Endothelial cell (in vitro differentiated cells): ENCODE measurements at regions not wholly inside any gene's neighbourhood (a gene's known extent, or its start where the extent isn't known, plus 50 kb on each side); places are given as distances from the start of the nearest gene placed in this dataset.

Source experiments
- DNase-seq: peaks from one replicate; pipeline ENCODE4 v3.0.0; 2021; ENCODE audit warnings: low spot score
- H3K27ac Mint-ChIP-seq: one replicate; pipeline ENCODE4 v1.8.0; 2021; ENCODE audit warnings: mixed read lengths, inconsistent platforms; ENCODE audit not compliant: unreplicated experiment
- H3K27me3 Mint-ChIP-seq: one replicate; pipeline ENCODE4 v1.8.0; 2021; ENCODE audit warnings: mild to moderate bottlenecking, moderate library complexity, mixed read lengths, inconsistent platforms; ENCODE audit not compliant: unreplicated experiment
- H3K36me3 Mint-ChIP-seq: one replicate; pipeline ENCODE4 v1.8.0; 2021; ENCODE audit warnings: mild to moderate bottlenecking, low read depth, mixed read lengths, inconsistent platforms; ENCODE audit not compliant: unreplicated experiment
- H3K4me1 Mint-ChIP-seq: one replicate; pipeline ENCODE4 v1.8.0; 2021; ENCODE audit warnings: mild to moderate bottlenecking, mixed read lengths, inconsistent platforms; ENCODE audit not compliant: unreplicated experiment
- H3K4me3 Mint-ChIP-seq: one replicate; pipeline ENCODE4 v1.8.0; 2021; ENCODE audit warnings: mild to moderate bottlenecking, mixed read lengths, inconsistent platforms; ENCODE audit not compliant: unreplicated experiment
- H3K9me3 Mint-ChIP-seq: one replicate; pipeline ENCODE4 v1.8.0; 2021; ENCODE audit warnings: mixed read lengths, inconsistent platforms; ENCODE audit not compliant: unreplicated experiment
- TF ChIP-seq, protein P1 (sequence below): fragments of 200-600 bp; sonication (generic); IDR thresholded peaks from one replicate; pipeline ENCODE4 v1.5.0; 2021; ENCODE audit warnings: antibody characterized with exemption; ENCODE audit not compliant: unreplicated experiment

DNA sequence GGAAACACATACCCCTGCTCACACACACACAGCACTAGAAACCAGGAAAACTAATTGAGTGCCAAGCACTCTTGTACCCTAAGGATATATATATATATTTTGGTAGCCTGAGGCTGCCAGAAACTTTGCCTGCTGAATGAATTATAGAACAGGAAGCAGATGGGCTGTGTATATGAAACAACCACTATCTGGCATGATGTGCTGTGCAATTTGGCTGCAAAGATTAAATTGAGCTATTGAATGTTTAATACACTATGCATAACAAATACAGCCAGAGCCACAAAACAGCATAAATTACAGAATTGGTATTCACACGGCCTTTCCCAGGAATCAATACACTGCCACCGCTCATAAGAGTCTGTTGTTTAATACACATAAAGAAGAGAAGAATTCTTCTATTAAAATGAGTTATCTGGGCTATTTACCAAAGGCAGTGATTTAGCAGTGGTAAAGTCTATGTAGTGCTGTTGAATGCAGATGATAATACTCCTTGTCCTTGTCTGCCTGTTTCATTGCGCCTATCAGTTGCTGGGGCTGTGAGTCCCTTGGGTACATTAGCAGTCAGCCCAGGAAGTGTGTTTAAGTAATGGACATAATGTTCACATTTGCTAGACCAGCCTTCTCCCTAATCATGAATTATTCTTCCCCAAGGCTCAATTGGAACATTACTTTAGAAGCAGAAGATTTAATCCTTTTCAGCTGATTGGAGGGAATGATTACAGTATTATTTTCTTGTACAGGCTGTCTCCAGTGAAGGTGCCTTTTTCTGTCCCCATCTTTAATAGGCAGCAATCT lies 294.3 kb downstream of the TLE1 start:
- no peaks in the 10 kb centered on the region for H3K36me3 Mint-ChIP-seq

DNA sequence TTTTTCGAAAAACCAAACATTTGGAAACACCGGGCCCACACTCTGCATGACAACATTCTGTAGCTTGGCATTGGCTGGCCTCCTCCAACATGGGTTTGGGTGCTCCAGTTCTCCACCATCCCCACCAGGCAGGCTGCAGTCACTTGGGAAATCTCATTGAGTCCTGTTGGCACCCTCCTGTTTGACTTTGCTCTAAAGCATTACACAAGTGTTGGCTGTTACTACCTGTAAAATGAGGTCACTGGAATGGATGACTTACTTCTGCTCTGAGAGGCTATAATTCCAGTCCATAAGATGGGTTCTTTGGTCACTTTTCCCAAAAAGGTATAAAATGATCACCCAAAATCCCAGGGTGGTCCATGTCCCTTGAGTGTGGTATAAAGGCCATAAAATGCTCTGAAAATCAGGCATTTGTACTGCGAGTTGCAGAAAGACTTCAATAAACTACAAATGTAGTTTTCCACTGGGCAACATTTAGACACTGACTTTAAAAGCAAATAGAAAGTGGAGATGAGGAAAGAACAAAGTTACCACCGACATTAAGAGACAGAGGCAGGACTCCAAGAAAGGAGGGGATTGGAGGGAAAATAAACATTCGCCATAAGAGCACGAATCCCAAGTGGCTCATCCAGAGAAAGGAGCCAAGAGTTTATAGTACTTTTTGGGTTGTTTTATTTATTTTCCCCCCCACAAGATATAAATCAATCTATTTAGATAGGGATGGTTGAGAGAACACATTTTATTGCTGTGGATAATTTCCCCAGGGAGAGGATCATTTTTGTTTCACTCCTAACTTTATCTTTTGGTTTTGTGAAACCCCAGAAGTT lies 295.1 kb downstream of the TLE1 start:
- no peak for DNase-seq
- H3K27ac Mint-ChIP-seq = no peak overlapping the region
- H3K4me3 Mint-ChIP-seq = no peak overlapping the region
- H3K4me1 Mint-ChIP-seq = peaks cover 25% of the 10 kb centered on the region
- no peaks in the 10 kb centered on the region for H3K9me3 Mint-ChIP-seq
- peaks cover 2% of the 10 kb centered on the region for H3K27me3 Mint-ChIP-seq
- no peaks in the 10 kb centered on the region for H3K36me3 Mint-ChIP-seq
- TF ChIP-seq, protein P1, sequence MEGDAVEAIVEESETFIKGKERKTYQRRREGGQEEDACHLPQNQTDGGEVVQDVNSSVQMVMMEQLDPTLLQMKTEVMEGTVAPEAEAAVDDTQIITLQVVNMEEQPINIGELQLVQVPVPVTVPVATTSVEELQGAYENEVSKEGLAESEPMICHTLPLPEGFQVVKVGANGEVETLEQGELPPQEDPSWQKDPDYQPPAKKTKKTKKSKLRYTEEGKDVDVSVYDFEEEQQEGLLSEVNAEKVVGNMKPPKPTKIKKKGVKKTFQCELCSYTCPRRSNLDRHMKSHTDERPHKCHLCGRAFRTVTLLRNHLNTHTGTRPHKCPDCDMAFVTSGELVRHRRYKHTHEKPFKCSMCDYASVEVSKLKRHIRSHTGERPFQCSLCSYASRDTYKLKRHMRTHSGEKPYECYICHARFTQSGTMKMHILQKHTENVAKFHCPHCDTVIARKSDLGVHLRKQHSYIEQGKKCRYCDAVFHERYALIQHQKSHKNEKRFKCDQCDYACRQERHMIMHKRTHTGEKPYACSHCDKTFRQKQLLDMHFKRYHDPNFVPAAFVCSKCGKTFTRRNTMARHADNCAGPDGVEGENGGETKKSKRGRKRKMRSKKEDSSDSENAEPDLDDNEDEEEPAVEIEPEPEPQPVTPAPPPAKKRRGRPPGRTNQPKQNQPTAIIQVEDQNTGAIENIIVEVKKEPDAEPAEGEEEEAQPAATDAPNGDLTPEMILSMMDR = no peak

More for the DNA sequence above, 294.3 kb downstream of the TLE1 start:
- no peak for DNase-seq
- H3K27me3 Mint-ChIP-seq = peaks cover 2% of the 10 kb centered on the region
- peaks cover 16% of the 10 kb centered on the region for H3K4me1 Mint-ChIP-seq
- TF ChIP-seq, protein P1 = no peak
- H3K27ac Mint-ChIP-seq = no peak overlapping the region
- no peaks in the 10 kb centered on the region for H3K9me3 Mint-ChIP-seq
- H3K4me3 Mint-ChIP-seq = no peak overlapping the region

DNA sequence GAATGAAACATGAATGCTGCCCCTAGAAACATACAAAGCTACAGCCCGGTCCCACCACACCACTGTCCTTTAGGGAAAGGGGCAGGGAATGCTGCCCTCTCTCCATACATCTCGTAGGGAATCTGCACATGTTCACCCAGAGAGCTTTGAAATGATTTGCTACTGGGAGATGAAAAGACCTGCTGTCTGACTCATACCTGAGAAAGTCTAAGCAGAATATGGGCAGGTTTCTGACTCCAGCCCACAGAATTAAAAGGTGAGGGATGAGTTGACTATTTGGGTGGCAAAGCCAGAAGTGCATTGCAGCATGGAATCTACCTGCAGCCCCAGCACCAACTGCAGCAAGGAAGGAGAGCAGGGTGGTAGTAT lies 297.9 kb downstream of the TLE1 start:
- Mint-ChIP-seq H3K36me3 (no peaks in the 10 kb centered on the region), H3K4me1 (peaks cover 29% of the 10 kb centered on the region), H3K4me3 (no peak overlapping the region), H3K27me3 (peaks cover 2% of the 10 kb centered on the region), H3K9me3 (no peaks in the 10 kb centered on the region), H3K27ac (no peak overlapping the region)
- TF ChIP-seq, protein P1 = no peak
- no peak for DNase-seq

DNA sequence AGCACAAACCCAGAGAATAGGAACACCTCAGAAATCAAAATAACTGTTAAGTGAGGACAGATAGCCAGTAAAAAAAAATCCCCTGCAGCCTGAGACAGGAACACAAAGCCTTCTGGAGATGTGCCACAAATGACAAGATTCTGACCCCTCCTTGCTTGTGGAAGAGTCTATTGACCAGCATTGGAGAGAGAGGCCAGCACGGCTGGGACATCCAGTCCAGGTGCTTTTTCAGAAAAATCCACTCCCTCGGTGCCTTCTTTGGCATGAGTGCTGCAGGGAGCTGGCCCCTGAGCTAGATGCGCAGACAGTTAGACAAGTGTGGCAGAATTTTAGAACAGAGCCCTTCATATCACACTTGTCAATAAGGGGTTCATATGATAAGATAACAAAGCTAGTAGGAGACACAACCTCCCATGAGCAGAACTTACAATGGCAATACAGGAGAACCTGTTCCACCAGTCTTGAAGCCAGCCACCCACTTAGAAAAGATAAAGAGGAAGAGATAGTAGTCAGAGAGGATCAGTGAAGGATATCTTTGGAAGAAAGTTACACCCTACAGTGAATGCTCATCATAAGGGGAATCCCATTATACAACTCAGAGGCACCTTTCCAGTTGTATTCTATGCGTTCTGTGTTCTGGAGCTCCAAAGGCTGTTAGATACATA lies 298.4 kb downstream of the TLE1 start:
- Mint-ChIP-seq H3K27me3 (peaks cover 2% of the 10 kb centered on the region), H3K27ac (peak overlapping the region; percentile 91), H3K4me3 (no peak overlapping the region), H3K4me1 (peaks cover 29% of the 10 kb centered on the region), H3K9me3 (no peaks in the 10 kb centered on the region), H3K36me3 (no peaks in the 10 kb centered on the region)
- DNase-seq = no peak
- TF ChIP-seq, protein P1 = no peak
